ENCODE measurements at regions not wholly inside any gene's neighbourhood (a gene's known extent, or its start where the extent isn't known, plus 50 kb on each side); places are given as distances from the start of the nearest gene placed in this dataset.

DNA sequence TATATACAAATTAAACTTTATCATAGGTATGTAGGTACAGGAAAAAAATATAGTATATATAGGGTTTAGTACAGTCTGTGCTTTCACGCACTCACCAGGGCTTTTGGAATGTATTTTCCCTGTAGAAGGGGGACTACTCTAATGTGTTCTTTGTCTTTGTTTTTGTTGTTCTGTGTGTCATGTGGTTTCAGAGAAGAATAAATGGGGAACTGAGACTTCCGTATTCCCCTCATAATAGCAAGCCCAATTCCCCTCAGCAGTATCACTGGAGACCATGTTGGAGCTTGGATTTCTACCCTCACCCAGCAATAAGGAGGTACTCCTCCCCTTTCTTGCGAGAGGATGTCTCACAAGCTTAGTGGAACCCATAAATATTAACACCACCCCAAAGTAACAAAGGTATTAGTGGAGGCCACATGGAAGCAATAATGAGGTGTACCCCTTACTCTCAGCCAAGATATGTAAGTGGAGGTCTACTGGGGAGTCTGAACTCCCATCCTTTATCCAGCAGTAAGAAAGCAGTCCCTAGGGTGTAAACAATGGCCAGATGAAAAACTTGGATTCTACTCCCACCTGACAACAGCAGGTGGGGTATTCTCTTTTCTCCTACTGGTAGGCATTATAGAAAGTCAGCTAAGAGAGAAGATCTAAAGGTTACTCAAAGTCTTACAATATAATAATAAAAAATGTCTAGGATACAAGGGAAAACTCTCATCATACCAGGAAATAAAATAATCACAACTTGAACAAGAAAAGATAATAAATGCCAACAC lies 805.4 kb upstream of the GALNTL6 start:
- no peak for TF ChIP-seq CTCF (conservative IDR thresholded peaks at IDR 0.05 in 1 of 2, IDR thresholded peaks at IDR 0.05 in 1 of 2; ENCODE audit: extremely low read depth in 1 of 2, insufficient read depth in 1 of 2, low read depth in 1 of 2, low read length in 2 of 2)
- TF ChIP-seq EZH2 (IDR thresholded peaks at IDR 0.05; ENCODE audit: borderline replicate concordance, low read length) = no peak

Measured in mammary epithelial cell (primary cell).